ENCODE measurements at regions not wholly inside any gene's neighbourhood (a gene's known extent, or its start where the extent isn't known, plus 50 kb on each side); places are given as distances from the start of the nearest gene placed in this dataset.

DNA sequence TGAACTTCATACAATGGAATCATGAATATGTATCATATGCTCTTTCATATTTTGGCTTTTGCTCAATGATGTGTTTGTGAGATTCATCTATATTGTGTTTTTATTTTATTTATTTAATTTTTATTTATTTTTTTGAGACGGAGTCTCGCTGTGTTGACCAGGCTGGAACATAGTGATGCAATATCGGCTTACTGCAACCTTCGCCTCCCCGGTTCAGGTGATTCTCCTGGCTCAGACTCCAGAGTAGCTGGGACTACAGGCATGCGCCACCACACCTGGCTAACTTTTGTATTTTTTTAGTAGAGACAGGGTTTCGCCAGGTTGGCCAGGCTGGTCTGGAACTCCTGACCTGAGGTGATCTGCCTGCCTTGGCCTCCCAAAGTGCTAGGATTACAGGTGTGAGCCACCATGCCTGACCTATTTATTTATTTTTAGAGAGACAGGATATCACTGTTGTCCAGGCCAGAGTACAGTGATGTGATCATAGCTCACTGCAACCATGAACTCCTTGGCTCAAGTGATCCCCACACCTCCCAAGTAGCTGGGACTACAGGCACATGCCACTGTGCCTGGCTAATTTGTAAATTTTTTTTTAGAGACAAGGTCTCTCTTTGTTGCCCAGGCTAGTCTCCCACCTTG lies 74.5 kb downstream of the TET3 start:
- no peak for TF ChIP-seq CTCF (optimal IDR thresholded peaks at IDR 0.05 in 1 of 3, IDR thresholded peaks at IDR 0.05 in 1 of 3, conservative IDR thresholded peaks at IDR 0.05 in 1 of 3; ENCODE audit: extremely low read depth in 1 of 3, insufficient read depth in 2 of 3, low read length in 3 of 3)
- TF ChIP-seq EZH2 (IDR thresholded peaks at IDR 0.05; ENCODE audit: low read length), result no peak
